Lower leg skin (tissue), 4 donors: ENCODE measurements at regions not wholly inside any gene's neighbourhood (a gene's known extent, or its start where the extent isn't known, plus 50 kb on each side); places are given as distances from the start of the nearest gene placed in this dataset.

Experiments
- DNase-seq, 2 donors: peaks; one replicate each; pipeline ENCODE4 v3.0.0-alpha.2; 2019; ENCODE audit warnings: low spot score in 2 of 2
- H3K4me3 ChIP-seq: fragments of 200-600 bp; sonication (generic); 2 replicates; pipeline ENCODE4 v1.5.1; 2017; ENCODE audit warnings: mild to moderate bottlenecking, low read depth; ENCODE audit not compliant: poor library complexity, severe bottlenecking
- POLR2A ChIP-seq, 2 donors: fragments of 450-650 bp; IDR thresholded peaks; one replicate each; pipeline ENCODE4 v1.6.1; 2016 to 2017; ENCODE audit warnings: antibody characterized with exemption in 2 of 2, mild to moderate bottlenecking in 1 of 2, moderate library complexity in 1 of 2
- WGBS, 2 donors: methylation state at CpG; one replicate each; pipeline ENCODE4 v1.1.5; 2018; 5-methylcytosine and 5-hydroxymethylcytosine counted together
- intact Hi-C: fragments of 100-400 bp; cut with DNase I; formaldehyde crosslinking; loops from one replicate; pipeline ENCODE4 v1.15.0; 2023; ENCODE audit warnings: low total_unique reads
- TF ChIP-seq, protein P1 (sequence below), 3 donors: fragments of 450-650 bp; IDR thresholded peaks; one replicate each; pipeline ENCODE4 v1.5.1; 2016; ENCODE audit warnings: antibody characterized with exemption in 3 of 3, mild to moderate bottlenecking in 3 of 3, moderate library complexity in 2 of 3

DNA sequence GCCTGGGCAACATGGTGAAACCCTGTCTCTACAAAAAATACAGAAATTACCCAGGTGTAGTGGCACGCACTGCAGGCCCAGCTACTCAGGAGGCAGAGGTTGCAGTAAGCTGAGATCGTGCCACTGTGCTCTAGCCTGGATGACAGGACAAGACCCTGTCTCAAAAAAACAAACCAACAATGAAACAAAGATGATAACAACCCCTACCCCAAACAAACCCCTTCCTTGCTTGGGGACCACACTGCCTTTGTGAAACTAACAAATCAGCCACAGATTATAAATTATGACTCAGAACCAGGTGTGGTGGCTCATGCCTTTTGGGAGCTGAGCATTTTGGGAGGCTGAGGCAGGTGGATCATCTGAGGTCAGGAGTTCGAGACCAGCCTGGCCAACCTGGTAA lies 75.3 kb upstream of the RPH3AL start:
- no peak for TF ChIP-seq POLR2A (IDR thresholded peaks at IDR 0.05)
- TF ChIP-seq, protein P1, sequence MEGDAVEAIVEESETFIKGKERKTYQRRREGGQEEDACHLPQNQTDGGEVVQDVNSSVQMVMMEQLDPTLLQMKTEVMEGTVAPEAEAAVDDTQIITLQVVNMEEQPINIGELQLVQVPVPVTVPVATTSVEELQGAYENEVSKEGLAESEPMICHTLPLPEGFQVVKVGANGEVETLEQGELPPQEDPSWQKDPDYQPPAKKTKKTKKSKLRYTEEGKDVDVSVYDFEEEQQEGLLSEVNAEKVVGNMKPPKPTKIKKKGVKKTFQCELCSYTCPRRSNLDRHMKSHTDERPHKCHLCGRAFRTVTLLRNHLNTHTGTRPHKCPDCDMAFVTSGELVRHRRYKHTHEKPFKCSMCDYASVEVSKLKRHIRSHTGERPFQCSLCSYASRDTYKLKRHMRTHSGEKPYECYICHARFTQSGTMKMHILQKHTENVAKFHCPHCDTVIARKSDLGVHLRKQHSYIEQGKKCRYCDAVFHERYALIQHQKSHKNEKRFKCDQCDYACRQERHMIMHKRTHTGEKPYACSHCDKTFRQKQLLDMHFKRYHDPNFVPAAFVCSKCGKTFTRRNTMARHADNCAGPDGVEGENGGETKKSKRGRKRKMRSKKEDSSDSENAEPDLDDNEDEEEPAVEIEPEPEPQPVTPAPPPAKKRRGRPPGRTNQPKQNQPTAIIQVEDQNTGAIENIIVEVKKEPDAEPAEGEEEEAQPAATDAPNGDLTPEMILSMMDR (IDR thresholded peaks at IDR 0.05): no peak
- intact Hi-C loops: no loop called here
- WGBS, 2 donors: 89 to 95% methylated on average over 3 of the region's 3 CpGs
- no peak for DNase-seq
- no peak overlapping the region for H3K4me3 ChIP-seq

DNA sequence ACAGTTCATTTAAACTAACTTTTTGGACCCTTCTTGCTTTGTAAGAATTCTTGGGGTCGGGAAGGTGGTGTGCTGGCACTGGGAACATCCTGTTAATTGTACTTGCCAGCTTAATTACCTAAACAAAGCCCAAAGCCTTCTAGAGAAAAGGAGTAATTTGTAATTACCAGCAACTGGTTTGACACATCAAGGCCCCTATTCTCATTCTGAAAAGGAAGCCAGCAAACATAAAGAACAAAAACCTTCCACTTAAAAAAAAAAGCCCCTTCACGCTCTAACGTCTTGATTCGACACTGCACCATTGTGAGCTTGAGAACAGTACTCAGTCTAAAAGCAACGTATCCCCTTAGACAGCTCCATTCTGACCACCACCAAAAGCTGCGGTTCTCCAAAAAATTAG lies 74.7 kb upstream of the RPH3AL start:
- WGBS, 2 donors: 52 to 53% methylated on average over 6 of the region's 6 CpGs
- intact Hi-C loops: no loop called here
- no peak for TF ChIP-seq POLR2A (IDR thresholded peaks at IDR 0.05)
- TF ChIP-seq, protein P1 (IDR thresholded peaks at IDR 0.05): no peak

DNA sequence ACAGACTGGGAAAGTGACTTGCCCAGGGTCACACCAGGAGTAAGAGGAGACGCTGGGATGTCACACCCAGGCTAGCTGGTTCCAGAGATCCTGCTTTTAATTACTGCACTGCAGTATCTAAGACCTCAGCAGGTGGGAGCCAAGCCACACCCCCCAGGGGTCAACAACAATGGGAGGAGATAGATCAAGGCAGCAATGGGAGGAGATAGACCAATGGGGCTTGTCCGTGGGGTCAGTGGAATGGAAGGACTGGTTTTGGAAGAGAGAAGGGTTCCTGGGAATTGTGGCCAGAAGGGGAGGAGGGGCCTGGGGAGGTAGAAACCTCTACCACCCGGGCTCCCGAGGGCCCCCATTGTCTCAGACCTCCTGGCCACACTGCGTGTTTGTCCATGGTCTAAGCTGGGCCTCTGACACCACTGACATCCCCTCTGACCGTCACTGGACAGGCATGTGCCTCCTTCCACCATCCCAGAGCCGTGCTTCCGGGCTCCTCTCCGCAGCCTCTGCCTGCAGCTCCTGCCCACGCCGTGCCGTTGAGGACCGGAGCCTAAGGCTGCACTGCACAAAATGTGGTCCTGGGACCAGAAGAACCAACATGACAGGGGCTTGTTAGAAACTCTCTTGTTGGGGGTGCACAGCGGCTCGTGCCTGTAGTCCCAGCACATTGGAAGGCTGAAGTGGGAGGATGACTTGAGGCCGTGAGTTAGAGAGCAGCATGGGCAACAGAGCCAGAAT lies 69.8 kb upstream of the RPH3AL start:
- 74 to 81% methylated on average over 15 to 16 of the region's 16 CpGs for WGBS, 2 donors
- H3K4me3 ChIP-seq: no peak overlapping the region
- intact Hi-C loops: no loop called here
- TF ChIP-seq, protein P1 (IDR thresholded peaks at IDR 0.05): no peak
- no peak for TF ChIP-seq POLR2A (IDR thresholded peaks at IDR 0.05)
- no peak for DNase-seq

More for the DNA sequence above, 74.7 kb upstream of the RPH3AL start:
- H3K4me3 ChIP-seq: no peak overlapping the region
- DNase-seq: no peak

DNA sequence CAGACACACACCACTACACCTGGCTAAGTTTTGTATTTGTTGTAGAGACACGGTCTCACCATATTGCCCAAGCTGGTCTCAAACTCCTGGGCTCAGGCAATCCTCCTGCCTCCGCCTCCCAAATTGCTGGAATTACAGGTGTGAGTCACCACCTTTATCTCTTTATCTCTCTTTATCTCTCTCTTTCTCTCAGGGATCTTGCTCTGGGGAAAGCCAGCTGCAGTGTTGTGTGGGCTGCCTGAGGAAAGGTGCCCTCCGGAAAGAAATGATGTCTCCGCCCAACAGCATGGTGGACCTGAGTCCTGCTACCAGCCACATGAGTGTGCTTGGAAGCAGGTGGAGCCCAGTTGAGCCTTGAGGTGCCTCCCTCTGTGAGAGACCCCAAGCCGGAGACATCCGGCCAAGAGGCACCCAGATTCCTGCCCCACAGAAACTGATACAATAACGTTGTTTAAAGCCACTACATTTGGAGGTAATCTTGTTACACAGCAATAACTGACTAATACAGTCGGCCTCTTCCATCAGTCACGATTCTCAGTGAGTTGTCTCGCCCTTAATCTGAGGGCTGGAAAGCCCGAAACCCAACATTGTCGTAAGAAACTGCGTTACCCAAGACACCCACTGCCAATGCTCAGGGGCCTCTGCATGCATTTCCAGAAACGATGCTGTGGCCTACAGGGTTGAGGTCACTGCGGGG lies 68.0 kb upstream of the RPH3AL start:
- intact Hi-C loops: no loop called here
- DNase-seq: no peak
- no peak for TF ChIP-seq POLR2A (IDR thresholded peaks at IDR 0.05)
- TF ChIP-seq, protein P1 (IDR thresholded peaks at IDR 0.05): no peak
- WGBS, 2 donors: 90 to 95% methylated on average over 15 of the region's 15 CpGs
- no peak overlapping the region for H3K4me3 ChIP-seq

DNA sequence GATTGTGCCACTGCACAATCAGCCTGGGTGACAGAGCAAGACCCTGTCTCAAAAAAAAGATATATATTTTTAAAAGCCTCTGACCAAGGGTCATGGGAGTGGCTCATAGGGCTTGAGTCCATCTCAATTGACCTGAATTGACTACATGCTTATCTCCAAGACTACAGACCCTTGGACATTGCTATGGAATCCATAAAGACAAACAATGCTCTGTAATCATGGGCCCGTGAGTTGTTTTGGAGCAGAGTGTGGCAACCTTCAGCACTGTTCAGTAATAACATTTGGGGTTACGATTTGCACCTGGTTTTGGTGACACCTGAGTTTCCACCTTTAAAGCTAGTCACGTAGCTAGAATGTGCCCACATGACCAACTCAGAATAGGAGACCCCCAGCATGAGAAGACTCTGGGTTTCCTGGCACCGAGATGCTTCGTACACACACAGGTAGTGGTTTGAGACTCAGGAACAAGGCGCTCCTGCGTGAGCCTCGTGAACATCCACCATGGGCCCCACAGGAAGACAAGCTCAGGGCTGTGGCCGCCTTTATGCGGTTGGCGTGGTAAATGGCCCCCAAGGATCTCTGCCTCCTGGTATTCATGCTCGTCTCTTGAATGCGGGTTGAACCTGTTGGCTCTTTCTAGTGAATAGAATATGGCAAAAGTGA lies 66.6 kb upstream of the RPH3AL start:
- intact Hi-C loops: no loop called here
- 80 to 86% methylated on average over 13 of the region's 13 CpGs for WGBS, 2 donors
- no peak for TF ChIP-seq POLR2A (IDR thresholded peaks at IDR 0.05)
- TF ChIP-seq, protein P1 (IDR thresholded peaks at IDR 0.05): no peak
- H3K4me3 ChIP-seq: no peak overlapping the region
- DNase-seq: no peak
